SK-N-SH (cell line): ENCODE measurements at regions not wholly inside any gene's neighbourhood (a gene's known extent, or its start where the extent isn't known, plus 50 kb on each side); places are given as distances from the start of the nearest gene placed in this dataset.

Experiments
- CTCF ChIA-PET: fragments of 300-600, 350-600 bp; formaldehyde crosslinking; extraction: SDS; loops from one replicate; lab custom pipeline; 2021; lab: Yijun Ruan, JAX
- POLR2A ChIA-PET: fragments of 350-600 bp; sonication (Branson Sonifier 250); formaldehyde crosslinking; extraction: SDS; loops from one replicate; lab custom pipeline; 2020; ENCODE audit warnings: antibody characterized with exemption, inconsistent platforms; lab: Yijun Ruan, JAX
- DNase-seq: peaks from one replicate; pipeline ENCODE4 v3.0.0; 2012
- H2AFZ ChIP-seq: fragments of 200-600 bp; sonication (generic); 2 replicates; pipeline ENCODE4 v1.8.1; 2016; ENCODE audit warnings: antibody characterized with exemption, mild to moderate bottlenecking, low read depth
- H3F3A ChIP-seq: fragments of 200-600 bp; sonication (generic); replicated peaks from 2 replicates; pipeline ENCODE3; 2016; ENCODE audit warnings: antibody characterized with exemption, mild to moderate bottlenecking; ENCODE audit not compliant: insufficient read depth
- H3K27ac ChIP-seq, 2 experiments: fragments of 200-500 bp in 1 of 2; fragments of 200-600 bp in 1 of 2; sonication (Bioruptor generic) in 1 of 2; sonication (generic), shearing (Covaris generic) in 1 of 2; 2 replicates each; pipeline versions ENCODE4 v1.5.1 to v1.6.1; 2014 to 2016; ENCODE audit warnings: low read depth in 2 of 2, inconsistent platforms in 1 of 2, low read length in 1 of 2, mild to moderate bottlenecking in 1 of 2, mixed read lengths in 1 of 2
- H3K27me3 ChIP-seq: fragments of 200-600 bp; sonication (generic), shearing (Covaris generic); 2 replicates; pipeline ENCODE4 v1.6.1; 2016; ENCODE audit warnings: mixed run types; ENCODE audit not compliant: insufficient read depth
- H3K36me3 ChIP-seq, 2 experiments: fragments of 200-500 bp in 1 of 2; fragments of 200-600 bp in 1 of 2; sonication (Bioruptor generic) in 1 of 2; sonication (generic) in 1 of 2; replicated peaks in 1 of 2; 2 replicates each; pipeline versions ENCODE3 to v1.5.1; 2014 to 2016; ENCODE audit warnings: low read length in 1 of 2, mild to moderate bottlenecking in 1 of 2; ENCODE audit not compliant: insufficient read depth in 2 of 2, control insufficient read depth in 1 of 2
- H3K4me1 ChIP-seq, 2 experiments: fragments of 200-500 bp in 1 of 2; fragments of 200-600 bp in 1 of 2; sonication (Bioruptor generic) in 1 of 2; sonication (generic), shearing (Covaris generic) in 1 of 2; 2 replicates each; pipeline versions ENCODE4 v1.5.1 to v1.6.1; 2014 to 2016; ENCODE audit warnings: low read depth in 1 of 2, low read length in 1 of 2, mixed run types in 1 of 2; ENCODE audit not compliant: insufficient read depth in 2 of 2, control insufficient read depth in 1 of 2
- H3K4me2 ChIP-seq: fragments of 200-600 bp; sonication (generic), shearing (Covaris generic); 2 replicates; pipeline ENCODE4 v1.6.1; 2017; ENCODE audit warnings: mixed run types
- H3K4me3 ChIP-seq, 2 experiments: fragments of 200-500 bp in 1 of 2; fragments of 200-600 bp in 1 of 2; sonication (Bioruptor generic) in 1 of 2; sonication (generic), shearing (Covaris generic) in 1 of 2; 2 replicates each; pipeline versions ENCODE4 v1.5.1 to v1.8.1; 2014 to 2016; ENCODE audit warnings: low read depth in 2 of 2, inconsistent platforms in 1 of 2, low read length in 1 of 2, mild to moderate bottlenecking in 1 of 2, mixed read lengths in 1 of 2, moderate library complexity in 1 of 2
- H3K79me2 ChIP-seq: fragments of 200-600 bp; sonication (generic); 2 replicates; pipeline ENCODE4 v1.8.1; 2017; ENCODE audit warnings: mild to moderate bottlenecking; ENCODE audit not compliant: insufficient read depth
- H3K9ac ChIP-seq: fragments of 200-600 bp; sonication (generic); 2 replicates; pipeline ENCODE4 v1.6.1; 2017; ENCODE audit warnings: mixed run types
- H3K9me2 ChIP-seq: fragments of 200-600 bp; sonication (generic); 2 replicates; pipeline ENCODE4 v1.6.1; 2017; ENCODE audit warnings: mixed run types
- H3K9me3 ChIP-seq: fragments of 200-600 bp; sonication (generic); 2 replicates; pipeline ENCODE4 v1.6.1; 2017; ENCODE audit warnings: mixed run types, mild to moderate bottlenecking, moderate library complexity
- H4K20me1 ChIP-seq: fragments of 200-600 bp; sonication (generic); 2 replicates; pipeline ENCODE4 v1.6.1; 2017; ENCODE audit warnings: mild to moderate bottlenecking, mixed run types; ENCODE audit not compliant: insufficient read depth
- CHD2 ChIP-seq: fragments of 150-350 bp; IDR thresholded peaks from 2 replicates; pipeline ENCODE4 v1.6.1; 2018; ENCODE audit warnings: low read length; ENCODE audit not compliant: partially characterized antibody
- CTCF ChIP-seq: fragments of 200-600 bp; sonication (generic); IDR thresholded peaks from 2 replicates; pipeline ENCODE4 v1.6.1; 2017; ENCODE audit warnings: antibody characterized with exemption, mild to moderate bottlenecking, moderate library complexity
- EP300 ChIP-seq, 2 experiments: IDR thresholded peaks; 2 replicates each; pipeline versions ENCODE4 v1.4.0 to v1.6.1; 2012; ENCODE audit warnings: borderline replicate concordance in 1 of 2, low read depth in 1 of 2, low read length in 1 of 2
- GABPA ChIP-seq: IDR thresholded peaks from 2 replicates; pipeline ENCODE4 v1.4.0; 2012; ENCODE audit warnings: low read depth, mild to moderate bottlenecking
- NFIC ChIP-seq: IDR thresholded peaks from 2 replicates; pipeline ENCODE4 v1.4.0; 2012; ENCODE audit warnings: borderline replicate concordance
- POLR2AphosphoS5 ChIP-seq: IDR thresholded peaks from 2 replicates; pipeline ENCODE4 v1.6.1; 2012; ENCODE audit warnings: low read depth, low read length
- SIN3A ChIP-seq: IDR thresholded peaks from 2 replicates; pipeline ENCODE4 v1.6.1; 2012; ENCODE audit warnings: low read depth, mild to moderate bottlenecking, low read length, moderate library complexity, borderline replicate concordance
- SMC3 ChIP-seq: IDR thresholded peaks from 2 replicates; pipeline ENCODE4 v1.6.1; 2012; ENCODE audit warnings: low read depth, low read length, improper control_type of control experiment
- TAF1 ChIP-seq: IDR thresholded peaks from 2 replicates; pipeline ENCODE4 v1.6.1; 2012; ENCODE audit warnings: low read depth, mild to moderate bottlenecking, low read length, moderate library complexity, borderline replicate concordance
- TCF12 ChIP-seq: IDR thresholded peaks from 2 replicates; pipeline ENCODE4 v1.4.0; 2012
- USF2 ChIP-seq: fragments of 150-350 bp; IDR thresholded peaks from 2 replicates; pipeline ENCODE4 v1.6.1; 2017; ENCODE audit warnings: antibody characterized with exemption, low read length, low read depth, borderline replicate concordance
- YY1 ChIP-seq: IDR thresholded peaks from 2 replicates; pipeline ENCODE4 v1.4.0; 2012; ENCODE audit warnings: low read depth, mild to moderate bottlenecking
- WGBS: methylation state at CpG from one replicate; pipeline ENCODE4 v1.1.6; 2017; ENCODE audit warnings: low lambda C conversion rate; 5-methylcytosine and 5-hydroxymethylcytosine counted together
- TF ChIP-seq, protein P1 (sequence below): IDR thresholded peaks from 2 replicates; pipeline ENCODE4 v1.4.0; 2012; ENCODE audit warnings: low read depth, borderline replicate concordance
- TF ChIP-seq, protein P2 (sequence below): IDR thresholded peaks from 2 replicates; pipeline ENCODE4 v1.4.0; 2012; ENCODE audit warnings: low read depth, borderline replicate concordance

DNA sequence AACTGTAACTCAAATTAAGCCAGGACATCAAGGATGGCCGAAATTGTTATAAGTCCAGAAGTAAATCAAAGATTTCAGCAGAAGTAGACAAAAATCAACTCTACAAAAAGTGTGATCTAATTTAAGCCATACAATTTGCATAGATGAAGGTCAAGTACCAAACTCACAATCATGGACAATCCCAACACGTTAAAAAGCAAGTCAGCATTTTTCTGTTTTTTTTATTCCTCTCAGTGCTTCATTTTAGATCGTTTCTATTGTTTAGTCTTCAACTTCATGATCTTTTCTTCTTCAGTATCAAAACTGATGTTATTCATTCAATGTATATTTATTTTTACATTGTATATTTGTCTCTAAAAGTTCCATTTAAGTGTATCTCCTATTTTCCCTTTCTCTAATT lies 674.3 kb upstream of the PHF14 start:
- H3F3A ChIP-seq = no peaks in the 10 kb centered on the region
- ChIA-PET POLR2A (no interaction called here), CTCF (interaction anchor here (1.2 to 2.0 kb wide), 2 partner anchors 8 to 15 kb away, joined by 4 to 5 read pairs; no protein-coding TSS in a partner anchor)
- no peak overlapping the region for H3K4me2 ChIP-seq
- peaks cover 0 to 2% of the 10 kb centered on the region in 2 experiments; a peak in 1 of 4 replicates for H3K4me1 ChIP-seq
- H3K79me2 ChIP-seq = no peaks in the 10 kb centered on the region
- H3K4me3 ChIP-seq = no peak overlapping the region
- no peak overlapping the region for H2AFZ ChIP-seq
- H4K20me1 ChIP-seq = no peaks in the 10 kb centered on the region
- no peak overlapping the region for H3K27ac ChIP-seq
- 10% methylated on average over 3 of the region's 3 CpGs for WGBS
- no peaks in the 10 kb centered on the region for H3K9me2 ChIP-seq
- TF ChIP-seq, protein P1, sequence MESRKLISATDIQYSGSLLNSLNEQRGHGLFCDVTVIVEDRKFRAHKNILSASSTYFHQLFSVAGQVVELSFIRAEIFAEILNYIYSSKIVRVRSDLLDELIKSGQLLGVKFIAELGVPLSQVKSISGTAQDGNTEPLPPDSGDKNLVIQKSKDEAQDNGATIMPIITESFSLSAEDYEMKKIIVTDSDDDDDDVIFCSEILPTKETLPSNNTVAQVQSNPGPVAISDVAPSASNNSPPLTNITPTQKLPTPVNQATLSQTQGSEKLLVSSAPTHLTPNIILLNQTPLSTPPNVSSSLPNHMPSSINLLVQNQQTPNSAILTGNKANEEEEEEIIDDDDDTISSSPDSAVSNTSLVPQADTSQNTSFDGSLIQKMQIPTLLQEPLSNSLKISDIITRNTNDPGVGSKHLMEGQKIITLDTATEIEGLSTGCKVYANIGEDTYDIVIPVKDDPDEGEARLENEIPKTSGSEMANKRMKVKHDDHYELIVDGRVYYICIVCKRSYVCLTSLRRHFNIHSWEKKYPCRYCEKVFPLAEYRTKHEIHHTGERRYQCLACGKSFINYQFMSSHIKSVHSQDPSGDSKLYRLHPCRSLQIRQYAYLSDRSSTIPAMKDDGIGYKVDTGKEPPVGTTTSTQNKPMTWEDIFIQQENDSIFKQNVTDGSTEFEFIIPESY = no peak
- peaks cover 22% of the 10 kb centered on the region for H3K9me3 ChIP-seq
- H3K9ac ChIP-seq = no peak overlapping the region
- H3K36me3 ChIP-seq = no peaks in the 10 kb centered on the region
- no peak for DNase-seq
- H3K27me3 ChIP-seq = no peaks in the 10 kb centered on the region

DNA sequence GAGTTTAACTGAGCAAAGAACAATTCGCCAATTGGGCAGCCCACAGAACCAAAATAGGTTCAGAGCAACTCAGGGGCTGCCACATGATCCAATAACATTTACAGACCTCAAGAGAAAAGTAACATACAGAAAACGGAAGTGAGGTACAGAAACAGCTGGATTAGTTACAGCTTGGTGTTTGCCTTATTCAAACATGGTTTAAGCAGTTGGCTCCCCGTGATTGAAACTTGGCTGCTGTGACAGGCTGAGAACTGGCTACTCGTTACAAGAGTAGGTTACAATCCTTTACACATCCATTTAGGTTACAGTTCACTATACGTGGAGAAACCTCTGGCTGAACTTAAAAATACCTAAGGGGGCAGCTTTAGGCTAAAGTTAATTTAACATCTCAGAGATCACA lies 673.1 kb upstream of the PHF14 start:
- Histone ChIP-seq H3F3A (no peaks in the 10 kb centered on the region), H3K79me2 (no peaks in the 10 kb centered on the region), H3K4me2 (no peak overlapping the region), H2AFZ (no peak overlapping the region), H3K9me2 (no peaks in the 10 kb centered on the region), H3K27ac (no peak overlapping the region), H3K4me3 (no peak overlapping the region), H3K27me3 (no peaks in the 10 kb centered on the region), H3K9me3 (peaks cover 24% of the 10 kb centered on the region), H3K36me3 (no peaks in the 10 kb centered on the region), H3K9ac (no peak overlapping the region), H3K4me1 (peaks cover 0 to 2% of the 10 kb centered on the region in 2 experiments; a peak in 1 of 4 replicates), H4K20me1 (no peaks in the 10 kb centered on the region)
- 14% methylated on average over 5 of the region's 5 CpGs for WGBS
- no peak for DNase-seq
- CTCF ChIA-PET = interaction anchor here (0.9 to 2.0 kb wide), 3 partner anchors 9 to 17 kb away, joined by 3 to 5 read pairs (median 4); no protein-coding TSS in a partner anchor
- TF ChIP-seq, protein P2, sequence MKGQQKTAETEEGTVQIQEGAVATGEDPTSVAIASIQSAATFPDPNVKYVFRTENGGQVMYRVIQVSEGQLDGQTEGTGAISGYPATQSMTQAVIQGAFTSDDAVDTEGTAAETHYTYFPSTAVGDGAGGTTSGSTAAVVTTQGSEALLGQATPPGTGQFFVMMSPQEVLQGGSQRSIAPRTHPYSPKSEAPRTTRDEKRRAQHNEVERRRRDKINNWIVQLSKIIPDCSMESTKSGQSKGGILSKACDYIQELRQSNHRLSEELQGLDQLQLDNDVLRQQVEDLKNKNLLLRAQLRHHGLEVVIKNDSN = no peak
- POLR2A ChIA-PET = no interaction called here

DNA sequence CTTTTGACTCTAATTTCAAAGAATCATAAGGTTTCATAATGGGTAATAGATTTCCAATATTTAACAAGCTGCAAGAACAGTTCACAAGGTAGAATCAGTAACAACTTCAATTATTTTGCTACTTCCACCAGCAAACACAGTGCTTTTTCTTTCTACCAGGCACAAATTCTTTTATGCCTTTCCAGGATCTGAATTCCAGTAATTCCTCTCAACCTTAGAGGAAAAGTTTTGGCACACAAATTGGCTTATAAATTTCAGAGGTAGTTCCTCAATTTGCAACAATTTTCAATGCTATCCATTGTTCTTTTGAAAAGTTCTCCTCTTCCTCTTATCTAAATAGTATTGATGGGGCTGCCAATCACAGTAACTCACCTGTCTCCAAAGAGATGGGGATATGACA lies 665.4 kb upstream of the PHF14 start:
- Histone ChIP-seq H3K9me3 (peaks cover 17% of the 10 kb centered on the region; the same call in 1 of the 2 replicates), H3K79me2 (no peaks in the 10 kb centered on the region), H3K4me2 (no peak overlapping the region), H3K9ac (no peak overlapping the region), H3K4me3 (no peak overlapping the region), H3K4me1 (no peaks in the 10 kb centered on the region), H4K20me1 (no peaks in the 10 kb centered on the region), H3K27ac (no peak overlapping the region), H3K36me3 (no peaks in the 10 kb centered on the region), H3K9me2 (no peaks in the 10 kb centered on the region; the same call in 1 of the 2 replicates), H3K27me3 (no peaks in the 10 kb centered on the region), H3F3A (no peaks in the 10 kb centered on the region), H2AFZ (no peak overlapping the region)
- CTCF ChIA-PET = interaction anchor here (0.9 kb wide), 1 partner anchor 13 kb away, joined by 5 read pairs; no protein-coding TSS in a partner anchor
- DNase-seq = no peak
- POLR2A ChIA-PET = no interaction called here
- TF ChIP-seq SMC3 = no peak
- TF ChIP-seq CHD2 = no peak
- no peak for TF ChIP-seq GABPA
- TF ChIP-seq POLR2AphosphoS5 = no peak
- TF ChIP-seq USF2 = no peak
- no peak for TF ChIP-seq TCF12
- TF ChIP-seq TAF1 = no peak
- TF ChIP-seq, protein P1 = no peak
- TF ChIP-seq SIN3A = no peak
- no peak for TF ChIP-seq NFIC
- no peak for TF ChIP-seq EP300 (IDR thresholded peaks at IDR 0.05; ENCODE audit: borderline replicate concordance in 1 of 2, low read depth in 1 of 2, low read length in 1 of 2)
- no peak for TF ChIP-seq CTCF
- TF ChIP-seq YY1 = no peak
